Calu3 (cell line): ENCODE measurements at regions not wholly inside any gene's neighbourhood (a gene's known extent, or its start where the extent isn't known, plus 50 kb on each side); places are given as distances from the start of the nearest gene placed in this dataset.

Source experiments
- BruUV-seq: library from RNA; stranded (reverse); fragments of 400-500 nt; replicated peaks from 2 replicates; lab custom pipeline; 2021; lab: Mats Ljungman, UMichigan
- CTCF ChIA-PET: fragments of 300-600 bp; sonication (Branson Sonifier 250); formaldehyde crosslinking; loops from one replicate; lab custom pipeline; 2022; ENCODE audit warnings: antibody characterized with exemption; lab: Charles Lee
- DNase-seq: peaks from one replicate; pipeline ENCODE4 v3.0.0; 2022
- H3K27ac Mint-ChIP-seq: one replicate; pipeline ENCODE4 v1.8.0; 2022; ENCODE audit warnings: mixed read lengths; ENCODE audit not compliant: unreplicated experiment
- H3K27me3 Mint-ChIP-seq: one replicate; pipeline ENCODE4 v1.8.0; 2022; ENCODE audit warnings: mixed read lengths; ENCODE audit not compliant: unreplicated experiment
- H3K36me3 Mint-ChIP-seq: one replicate; pipeline ENCODE4 v1.8.0; 2022; ENCODE audit warnings: mild to moderate bottlenecking, moderate library complexity, mixed read lengths; ENCODE audit not compliant: insufficient read depth, unreplicated experiment
- H3K4me1 Mint-ChIP-seq: one replicate; pipeline ENCODE4 v1.8.0; 2022; ENCODE audit warnings: mild to moderate bottlenecking, low read depth, mixed read lengths; ENCODE audit not compliant: unreplicated experiment
- H3K4me3 Mint-ChIP-seq: one replicate; pipeline ENCODE4 v1.8.0; 2022; ENCODE audit warnings: mild to moderate bottlenecking, low read depth, moderate library complexity, mixed read lengths; ENCODE audit not compliant: unreplicated experiment
- H3K9me3 Mint-ChIP-seq: one replicate; pipeline ENCODE4 v1.8.0; 2022; ENCODE audit warnings: low read depth, mixed read lengths; ENCODE audit not compliant: unreplicated experiment
- intact Hi-C: fragments of 100-400 bp; cut with micrococcal nuclease; formaldehyde crosslinking; loops from one replicate; pipeline ENCODE4 v1.10.0; 2022; ENCODE audit not compliant: unreplicated experiment
- TF ChIP-seq, protein P1 (sequence below): fragments of 200-600 bp; IDR thresholded peaks from one replicate; pipeline ENCODE4 v1.8.0; 2022; ENCODE audit warnings: antibody characterized with exemption; ENCODE audit not compliant: unreplicated experiment

DNA sequence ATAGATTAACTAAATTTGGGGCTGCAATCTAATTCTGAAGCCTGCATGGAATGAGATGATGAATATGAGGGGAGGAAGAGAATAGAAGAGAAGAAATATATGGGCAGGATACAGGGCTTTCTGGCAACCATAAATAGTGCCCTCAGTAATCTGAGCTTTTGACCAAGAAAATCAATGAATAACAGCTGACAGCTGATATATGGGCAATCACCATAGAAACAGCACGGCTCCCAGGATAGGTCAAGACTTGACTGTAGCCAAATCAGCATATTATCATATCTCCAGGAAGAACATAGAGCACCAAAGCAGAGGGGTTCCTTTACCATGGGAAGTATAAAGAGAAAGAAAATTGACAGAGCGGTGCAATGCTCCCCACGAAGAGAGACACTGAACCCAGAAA, 643.8 kb upstream of the TENM4 start:
- intact Hi-C loops: no loop called here
- Mint-ChIP-seq H3K4me3 (no peak overlapping the region), H3K4me1 (no peaks in the 10 kb centered on the region), H3K36me3 (no peaks in the 10 kb centered on the region), H3K9me3 (peaks cover 11% of the 10 kb centered on the region), H3K27me3 (no peaks in the 10 kb centered on the region), H3K27ac (no peak overlapping the region)
- TF ChIP-seq, protein P1, sequence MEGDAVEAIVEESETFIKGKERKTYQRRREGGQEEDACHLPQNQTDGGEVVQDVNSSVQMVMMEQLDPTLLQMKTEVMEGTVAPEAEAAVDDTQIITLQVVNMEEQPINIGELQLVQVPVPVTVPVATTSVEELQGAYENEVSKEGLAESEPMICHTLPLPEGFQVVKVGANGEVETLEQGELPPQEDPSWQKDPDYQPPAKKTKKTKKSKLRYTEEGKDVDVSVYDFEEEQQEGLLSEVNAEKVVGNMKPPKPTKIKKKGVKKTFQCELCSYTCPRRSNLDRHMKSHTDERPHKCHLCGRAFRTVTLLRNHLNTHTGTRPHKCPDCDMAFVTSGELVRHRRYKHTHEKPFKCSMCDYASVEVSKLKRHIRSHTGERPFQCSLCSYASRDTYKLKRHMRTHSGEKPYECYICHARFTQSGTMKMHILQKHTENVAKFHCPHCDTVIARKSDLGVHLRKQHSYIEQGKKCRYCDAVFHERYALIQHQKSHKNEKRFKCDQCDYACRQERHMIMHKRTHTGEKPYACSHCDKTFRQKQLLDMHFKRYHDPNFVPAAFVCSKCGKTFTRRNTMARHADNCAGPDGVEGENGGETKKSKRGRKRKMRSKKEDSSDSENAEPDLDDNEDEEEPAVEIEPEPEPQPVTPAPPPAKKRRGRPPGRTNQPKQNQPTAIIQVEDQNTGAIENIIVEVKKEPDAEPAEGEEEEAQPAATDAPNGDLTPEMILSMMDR: no peak
- BruUV-seq: no TSS peak
- CTCF ChIA-PET: no interaction called here
- no peak for DNase-seq

DNA sequence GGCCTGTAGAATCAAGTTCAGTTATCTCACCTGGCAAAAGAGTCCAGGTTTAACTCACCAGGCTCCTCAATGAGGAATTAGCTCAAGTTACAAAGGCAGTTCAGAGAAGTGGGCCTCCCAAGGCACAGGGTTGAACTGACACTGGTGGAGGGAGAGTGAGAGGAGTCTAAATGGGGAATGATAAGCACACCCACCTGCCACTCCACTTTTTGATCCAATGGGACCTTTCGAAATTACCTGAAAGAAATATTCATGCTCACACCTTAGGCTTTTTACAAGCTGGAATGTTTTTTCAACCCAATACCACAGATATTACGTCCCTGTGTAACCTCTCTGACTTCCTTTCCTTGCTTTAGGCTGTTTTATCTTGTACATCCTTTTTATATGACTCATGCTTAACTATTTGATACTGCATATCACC, 642.7 kb upstream of the TENM4 start:
- no peaks in the 10 kb centered on the region for H3K4me1 Mint-ChIP-seq
- no peak for DNase-seq
- TF ChIP-seq, protein P1: no peak
- no TSS peak for BruUV-seq
- CTCF ChIA-PET: no interaction called here
- H3K27ac Mint-ChIP-seq: no peak overlapping the region
- no peaks in the 10 kb centered on the region for H3K27me3 Mint-ChIP-seq
- peaks cover 11% of the 10 kb centered on the region for H3K9me3 Mint-ChIP-seq
- intact Hi-C loops: no loop called here
- H3K36me3 Mint-ChIP-seq: no peaks in the 10 kb centered on the region
- H3K4me3 Mint-ChIP-seq: no peak overlapping the region

DNA sequence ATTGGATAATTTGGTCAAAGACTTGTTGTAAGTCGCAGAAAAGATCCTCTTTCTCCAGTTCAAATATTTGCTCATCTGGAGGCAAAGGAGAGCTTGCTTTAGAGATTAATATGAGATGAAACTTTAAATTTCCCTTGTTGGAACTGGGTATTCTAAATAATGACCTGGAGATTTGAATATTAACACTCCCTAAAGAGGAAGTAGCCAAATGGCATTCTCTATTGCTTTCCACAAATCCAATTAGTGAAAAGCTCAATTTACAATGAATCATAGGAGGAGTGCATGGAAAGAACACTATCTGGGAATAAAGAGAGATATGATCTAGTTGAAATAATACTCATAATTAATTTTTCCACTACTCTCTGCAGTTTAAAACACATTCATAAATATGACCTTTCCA, 641.6 kb upstream of the TENM4 start:
- TF ChIP-seq, protein P1: no peak
- no peak overlapping the region for H3K4me3 Mint-ChIP-seq
- peaks cover 9% of the 10 kb centered on the region for H3K9me3 Mint-ChIP-seq
- H3K4me1 Mint-ChIP-seq: no peaks in the 10 kb centered on the region
- no peaks in the 10 kb centered on the region for H3K36me3 Mint-ChIP-seq
- DNase-seq: no peak
- CTCF ChIA-PET: no interaction called here
- intact Hi-C loops: no loop called here
- no peaks in the 10 kb centered on the region for H3K27me3 Mint-ChIP-seq
- no TSS peak for BruUV-seq
- H3K27ac Mint-ChIP-seq: no peak overlapping the region

DNA sequence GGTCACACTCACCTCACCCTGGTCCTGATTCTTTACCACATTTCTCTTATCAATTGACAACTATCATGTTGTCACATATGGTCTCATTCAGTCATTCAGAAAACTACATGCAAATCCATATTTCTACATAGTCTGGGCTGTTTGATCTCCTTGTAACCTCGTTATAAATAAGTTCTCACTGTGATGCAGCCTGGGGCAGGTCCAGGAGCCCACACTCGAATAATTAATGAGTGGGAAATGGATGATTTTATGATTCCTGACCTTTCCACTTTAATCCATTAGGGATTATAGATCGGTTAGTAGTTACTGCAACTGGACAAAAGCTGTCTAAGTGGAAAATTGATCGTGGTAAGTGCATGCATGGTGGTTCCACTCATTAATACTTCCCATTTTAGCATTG, 636.3 kb upstream of the TENM4 start:
- TF ChIP-seq, protein P1: no peak
- Mint-ChIP-seq H3K27ac (no peak overlapping the region), H3K4me3 (no peak overlapping the region), H3K27me3 (no peaks in the 10 kb centered on the region), H3K36me3 (no peaks in the 10 kb centered on the region), H3K4me1 (no peaks in the 10 kb centered on the region), H3K9me3 (peaks cover 10% of the 10 kb centered on the region)
- CTCF ChIA-PET: no interaction called here
- BruUV-seq: no TSS peak
- intact Hi-C loops: no loop called here
- DNase-seq: no peak
